GM21423 (cell line): ENCODE measurements at regions not wholly inside any gene's neighbourhood (a gene's known extent, or its start where the extent isn't known, plus 50 kb on each side); places are given as distances from the start of the nearest gene placed in this dataset.
"Not testable (repeated sequence)": the region's sequence is repeated elsewhere in the genome, so short reads cannot be mapped to it uniquely, and the experiment has no call there.

ENCODE experiments used
- ATAC-seq: cut with Tn5 transposase; IDR thresholded peaks from one replicate; pipeline ENCODE4 v1.9.1; 2021; ENCODE audit warnings: mild to moderate bottlenecking, moderate library complexity; ENCODE audit not compliant: unreplicated experiment

GRCh38 chr2:212914392-212914791 is 237.0 kb downstream of the IKZF2 start:
- no peak for ATAC-seq

DNA sequence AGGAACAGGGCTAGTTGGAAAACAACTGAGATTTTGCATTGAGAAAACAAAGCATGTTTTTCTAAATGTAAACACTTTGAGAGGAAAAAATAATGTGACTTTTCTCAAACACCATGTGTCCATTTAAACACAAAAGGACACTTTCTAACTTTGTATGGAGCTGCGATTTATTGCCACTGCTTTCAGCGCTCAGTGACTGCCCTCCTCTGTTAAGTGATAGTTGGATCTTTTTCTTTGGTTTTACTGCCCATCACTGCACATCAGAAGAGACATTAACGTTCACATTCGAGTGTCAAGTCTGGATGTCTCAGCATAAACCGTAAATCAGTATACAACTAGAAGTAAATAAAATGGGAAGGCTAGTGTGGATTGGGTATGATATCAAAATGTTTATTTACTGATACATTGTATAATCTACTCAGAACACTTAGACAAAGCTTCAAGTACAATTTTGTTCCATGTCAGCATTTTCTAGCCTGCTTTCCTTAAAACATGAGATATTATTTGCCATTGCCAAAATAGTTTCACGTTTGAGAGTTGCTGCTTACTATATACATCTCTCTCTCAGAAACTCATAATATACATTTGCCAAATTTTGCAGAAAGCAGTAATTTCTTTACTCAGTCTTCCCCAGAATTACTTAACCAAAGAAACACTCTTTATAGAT is 237.6 kb downstream of the IKZF2 start:
- no peak for ATAC-seq

- no peak for ATAC-seq
Measured at GRCh38 chr2:212912445-212913103, 238.8 kb downstream of the IKZF2 start.

DNA sequence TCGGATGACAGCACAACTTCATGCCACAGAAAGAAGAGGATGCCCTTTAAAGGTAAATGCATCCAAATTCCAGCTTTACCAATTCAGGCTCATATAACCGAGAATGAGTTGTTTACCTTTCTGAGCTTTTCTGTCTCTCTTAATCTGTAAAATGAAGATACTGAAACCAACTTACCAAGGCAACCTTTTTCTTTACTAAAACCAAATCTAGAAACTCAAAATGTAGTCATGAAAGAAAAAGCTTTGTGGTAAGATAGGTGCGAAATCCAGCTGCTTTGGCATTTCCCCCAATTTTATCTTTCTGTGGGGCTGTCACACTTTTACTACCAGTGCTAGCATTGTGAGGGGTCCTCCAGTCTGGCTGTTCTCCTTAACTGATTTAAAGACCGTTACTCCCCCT is 240.4 kb downstream of the IKZF2 start:
- ATAC-seq, result no peak

- no peak for ATAC-seq
Measured at GRCh38 chr2:212908682-212909435, 242.6 kb downstream of the IKZF2 start.

DNA sequence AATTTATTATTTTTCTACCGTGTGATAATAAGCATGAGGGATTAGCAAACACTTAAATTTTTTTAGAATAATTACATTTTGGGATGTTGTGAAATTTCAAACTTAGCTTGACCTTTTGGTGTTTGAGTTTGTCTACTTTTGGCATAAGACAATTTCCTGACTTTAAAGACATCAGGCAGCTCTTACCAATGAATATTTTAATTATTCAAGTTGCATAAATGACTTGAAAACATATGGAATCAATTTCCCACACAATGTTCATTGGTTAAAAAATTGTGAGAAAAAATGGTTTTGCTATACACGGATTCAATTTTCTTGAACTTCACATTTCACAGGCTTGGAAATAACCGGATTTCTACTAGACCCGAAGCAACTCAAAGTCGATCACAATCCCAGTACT is 243.4 kb downstream of the IKZF2 start:
- ATAC-seq, result no peak

DNA sequence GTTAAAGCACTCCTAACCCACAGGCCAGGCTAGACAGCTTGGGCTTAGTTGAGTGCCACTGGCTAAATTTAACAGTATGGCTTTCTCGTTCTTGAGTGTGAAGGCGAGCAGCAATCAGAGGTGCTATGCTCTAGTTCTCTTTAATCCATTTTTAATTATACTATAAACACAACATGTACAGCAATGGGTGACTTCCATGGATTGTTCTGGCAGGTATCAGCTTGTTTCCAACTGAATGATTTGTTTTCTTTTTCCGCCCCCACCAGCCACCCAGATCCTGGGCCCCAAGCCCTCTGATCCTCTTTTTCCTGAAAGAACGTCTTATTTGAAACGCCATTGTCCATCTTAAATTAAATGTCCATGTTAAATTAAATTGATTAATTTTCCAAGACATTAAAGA is 244.8 kb downstream of the IKZF2 start:
- no peak for ATAC-seq

DNA sequence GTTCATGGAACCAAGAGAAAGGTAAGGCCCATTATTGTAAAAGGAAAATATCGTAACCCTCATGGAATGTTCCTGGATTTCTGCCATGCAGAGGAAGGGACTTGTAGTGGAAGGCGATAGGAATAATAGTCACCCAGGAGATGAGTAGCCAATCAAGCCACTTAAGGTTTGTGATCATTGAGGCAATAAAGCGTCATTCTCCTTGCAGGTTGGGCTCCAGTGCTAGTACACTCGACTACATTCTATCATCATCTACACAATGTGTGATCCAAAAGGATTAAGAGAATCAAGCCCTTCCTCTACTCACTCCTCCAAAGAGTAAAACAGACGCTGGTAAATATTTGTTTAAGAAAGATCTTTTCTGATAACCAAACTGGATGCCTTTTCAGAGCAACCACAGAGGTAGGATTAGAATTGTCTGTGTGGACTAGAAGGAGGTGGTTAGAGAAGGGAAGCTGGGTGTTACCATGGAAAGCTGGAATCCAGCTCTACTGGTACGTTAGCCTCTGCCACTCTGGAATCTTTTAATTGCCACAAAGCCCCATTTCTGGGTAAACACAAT is 245.7 kb downstream of the IKZF2 start:
- ATAC-seq, result no peak

- ATAC-seq, result no peak
Measured at GRCh38 chr2:212904646-212905045, 246.8 kb downstream of the IKZF2 start.

DNA sequence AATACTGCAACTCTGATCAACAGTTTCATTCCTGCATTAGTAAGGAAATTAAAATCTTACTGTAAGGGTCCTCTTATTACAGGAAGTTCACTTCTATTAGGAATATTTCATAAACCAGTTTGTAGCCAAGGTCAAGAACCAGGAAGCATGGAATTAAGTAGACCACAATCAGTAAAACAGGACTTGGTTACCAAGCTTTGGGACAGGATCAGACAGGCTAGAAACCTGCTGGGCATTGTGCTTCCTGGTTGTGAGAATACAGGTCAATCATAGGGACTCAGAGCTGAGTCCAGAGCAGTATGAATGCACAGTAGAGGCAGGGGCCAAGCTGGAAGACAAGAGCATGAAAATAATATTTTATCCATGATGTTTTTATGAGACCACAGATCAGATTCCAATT is 248.0 kb downstream of the IKZF2 start:
- ATAC-seq, result no peak

- no peak for ATAC-seq
Measured at GRCh38 chr2:212902421-212902820, 249.0 kb downstream of the IKZF2 start.

DNA sequence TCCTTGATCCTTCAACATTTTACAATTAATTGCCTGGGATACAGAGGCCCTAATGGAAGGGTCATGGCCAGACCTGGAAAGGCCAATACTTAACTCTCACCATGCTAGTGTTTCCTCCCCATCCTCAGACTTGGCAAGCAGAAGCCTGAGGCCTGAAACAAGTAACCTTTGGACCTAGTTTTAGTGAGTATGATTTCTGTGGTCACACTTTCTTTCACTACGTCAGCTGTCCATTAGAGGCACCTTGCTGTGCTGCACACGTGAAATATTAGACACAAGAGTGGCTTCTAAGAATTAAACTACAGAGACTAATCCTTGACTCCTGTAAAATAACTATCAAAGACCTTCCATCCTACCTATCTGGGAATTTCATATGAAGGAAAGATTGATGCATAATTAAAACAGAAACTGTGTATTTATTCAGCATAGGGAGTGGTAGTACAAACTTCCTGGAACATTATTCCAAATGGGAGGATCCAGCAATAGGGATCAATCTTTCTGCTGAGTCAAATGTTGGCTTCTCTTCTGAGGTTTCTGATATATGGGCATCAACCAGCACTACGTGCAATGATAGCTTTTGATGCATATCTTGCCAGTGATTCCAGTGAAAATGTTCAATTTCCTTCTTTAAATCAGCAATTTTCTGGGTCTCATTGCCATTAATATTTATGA is 249.7 kb downstream of the IKZF2 start:
- no peak for ATAC-seq

GRCh38 chr2:212900715-212901114 is 250.7 kb downstream of the IKZF2 start:
- no peak for ATAC-seq

- ATAC-seq, result no peak
Measured at GRCh38 chr2:212898011-212898410, 253.4 kb downstream of the IKZF2 start.

DNA sequence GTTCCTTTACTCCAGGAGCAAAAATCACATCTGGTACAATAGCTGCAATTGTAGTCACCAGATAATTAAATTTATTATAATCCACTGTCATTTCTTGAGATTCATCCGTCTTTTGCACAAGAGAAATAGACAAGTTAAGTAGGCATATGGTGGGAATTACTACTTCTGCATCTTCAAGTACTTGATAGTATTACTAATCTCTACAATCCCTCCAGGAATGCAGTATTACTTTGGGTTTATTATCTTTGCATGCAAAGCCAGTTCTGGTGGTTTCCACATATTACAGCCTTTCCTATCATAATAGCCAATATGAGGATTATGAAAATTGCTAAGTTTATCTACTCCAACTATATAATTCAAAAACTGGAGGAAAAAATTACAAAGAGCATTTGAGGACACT is 254.1 kb downstream of the IKZF2 start:
- no peak for ATAC-seq

GRCh38 chr2:212894026-212894425 is 257.4 kb downstream of the IKZF2 start:
- no peak for ATAC-seq

- no peak for ATAC-seq
Measured at GRCh38 chr2:212893216-212893615, 258.2 kb downstream of the IKZF2 start.

DNA sequence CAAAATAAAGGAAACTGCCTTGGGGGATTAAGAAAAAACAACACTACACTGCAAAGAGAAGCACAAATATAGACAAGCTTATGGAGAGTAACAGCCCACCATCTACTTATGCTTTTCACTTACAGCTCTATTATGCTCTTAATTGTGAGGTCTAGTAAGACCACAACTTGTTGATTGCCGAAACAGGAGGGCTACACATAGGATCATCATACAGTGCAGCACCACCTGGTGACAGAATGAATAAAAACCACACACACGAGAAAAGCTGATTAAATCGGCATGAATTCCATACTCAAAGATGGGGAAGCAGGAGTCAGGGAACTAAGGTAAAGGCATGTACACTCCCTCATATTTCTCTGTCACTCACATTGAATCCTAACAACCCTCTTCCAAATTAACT is 259.2 kb downstream of the IKZF2 start:
- ATAC-seq, result no peak

DNA sequence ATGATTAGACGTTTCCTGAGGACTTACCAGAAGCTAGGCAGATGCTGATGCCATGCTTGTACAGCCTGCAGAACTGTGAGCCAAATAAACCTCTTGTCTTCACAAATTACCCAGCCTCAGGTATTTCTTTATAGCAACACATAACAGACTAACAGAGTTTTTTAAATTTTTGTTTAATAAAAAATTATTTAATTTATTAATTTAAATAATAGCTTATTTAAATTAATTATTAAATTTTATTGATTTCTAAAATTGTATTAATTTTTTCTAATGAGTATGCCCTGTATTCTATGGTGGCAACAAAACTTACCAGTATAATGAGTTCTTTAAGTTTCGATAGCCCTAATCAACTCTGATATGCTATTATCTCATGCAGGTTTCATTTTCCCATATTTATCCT is 259.8 kb downstream of the IKZF2 start:
- ATAC-seq, result no peak

- ATAC-seq, result no peak
Measured at GRCh38 chr2:212882626-212883025, 268.8 kb downstream of the IKZF2 start.

DNA sequence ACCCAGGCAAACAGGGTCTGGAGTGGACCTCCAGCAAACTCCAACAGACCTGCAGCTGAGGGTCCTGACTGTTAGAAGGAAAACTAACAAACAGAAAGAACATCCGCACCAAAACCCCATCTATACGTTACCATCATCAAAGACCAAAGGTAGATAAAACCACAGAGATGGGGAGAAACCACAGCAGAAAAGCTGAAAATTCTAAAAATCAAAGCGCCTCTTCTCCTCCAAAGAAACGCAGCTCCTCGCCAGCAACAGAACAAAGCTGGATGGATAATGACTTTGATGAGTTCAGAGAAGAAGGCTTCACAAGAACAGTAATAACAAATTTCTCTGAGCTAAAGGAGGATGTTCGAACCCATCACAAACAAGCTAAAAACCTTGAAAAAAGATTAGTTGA is 274.9 kb downstream of the IKZF2 start:
- not testable (repeated sequence) for ATAC-seq
